Esophagus squamous epithelium (tissue), 5 donors: ENCODE measurements at regions not wholly inside any gene's neighbourhood (a gene's known extent, or its start where the extent isn't known, plus 50 kb on each side); places are given as distances from the start of the nearest gene placed in this dataset.

Experiments
- DNase-seq: peaks from one replicate; lab custom pipeline; 2025; lab: John Stamatoyannopoulos, UW
- H3K27ac ChIP-seq, 4 donors: fragments of 200-600 bp; sonication (generic); one replicate each; pipeline ENCODE4 v1.5.1; 2016 to 2019; ENCODE audit warnings: mild to moderate bottlenecking in 1 of 4
- H3K27me3 ChIP-seq, 4 donors: fragments of 200-600 bp; sonication (generic); 1 replicate in 3 of 4; 2 replicates in 1 of 4; pipeline versions ENCODE4 v1.5.1 to v1.6.0; 2017 to 2021; ENCODE audit warnings: antibody characterized with exemption in 1 of 4
- H3K36me3 ChIP-seq, 3 donors: fragments of 200-600 bp; sonication (generic); one replicate each; pipeline ENCODE4 v1.5.1; 2016 to 2019
- H3K4me1 ChIP-seq, 3 donors: fragments of 200-600 bp; sonication (generic); one replicate each; pipeline ENCODE4 v1.5.1; 2017 to 2019
- H3K4me3 ChIP-seq, 4 donors: fragments of 200-600 bp; sonication (generic); 1 replicate in 3 of 4; 2 replicates in 1 of 4; pipeline ENCODE4 v1.5.1; 2016 to 2019; ENCODE audit warnings: mild to moderate bottlenecking in 2 of 4, moderate library complexity in 1 of 4
- H3K9me3 ChIP-seq, 3 donors: fragments of 200-600 bp; sonication (generic); one replicate each; pipeline ENCODE4 v1.5.1; 2016 to 2019
- POLR2A ChIP-seq, 4 donors: fragments of 450-650 bp; IDR thresholded peaks; one replicate each; pipeline ENCODE4 v1.6.1; 2017; ENCODE audit warnings: antibody characterized with exemption in 4 of 4, mild to moderate bottlenecking in 4 of 4, moderate library complexity in 3 of 4
- WGBS, 2 donors: methylation state at CpG; one replicate each; pipeline ENCODE4 v1.1.5; 2018; 5-methylcytosine and 5-hydroxymethylcytosine counted together
- intact Hi-C: fragments of 100-400 bp; cut with DNase I; formaldehyde crosslinking; loops from one replicate; pipeline ENCODE4 v1.15.0; 2022
- TF ChIP-seq, protein P1 (sequence below), 6 experiments: fragments of 450-650 bp in 4 of 6; fragments of 200-600 bp in 2 of 6; sonication (generic) in 2 of 6; IDR thresholded peaks; one replicate each; pipeline ENCODE4 v1.5.1; 2016 to 2019; ENCODE audit warnings: antibody characterized with exemption in 6 of 6, mild to moderate bottlenecking in 4 of 6, moderate library complexity in 4 of 6
- donor health status: DM: yes; HTN: yes; CAD: no.

DNA sequence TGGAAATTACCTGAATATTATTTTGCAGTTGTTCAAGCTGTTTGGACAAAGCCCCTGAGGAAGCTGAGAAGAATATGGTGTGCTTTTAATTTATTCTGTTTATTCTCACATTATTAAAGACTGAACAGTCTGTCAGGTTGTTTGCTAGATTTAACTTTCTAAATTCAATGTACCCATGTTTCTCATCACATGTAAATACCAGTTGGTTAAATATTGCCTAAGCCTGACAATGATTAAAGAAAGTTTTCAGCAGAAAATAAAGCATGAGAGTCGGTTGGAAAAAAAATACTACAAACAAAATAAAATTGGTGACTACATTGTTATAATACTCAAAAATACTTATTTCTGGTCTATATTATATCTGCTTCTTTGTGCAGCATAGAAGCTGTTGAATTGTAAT, 1974.7 kb downstream of the ARAP2 start:
- no peak for DNase-seq
- H3K27ac ChIP-seq = no peak overlapping the region
- TF ChIP-seq POLR2A (IDR thresholded peaks at IDR 0.05) = no peak
- TF ChIP-seq, protein P1, sequence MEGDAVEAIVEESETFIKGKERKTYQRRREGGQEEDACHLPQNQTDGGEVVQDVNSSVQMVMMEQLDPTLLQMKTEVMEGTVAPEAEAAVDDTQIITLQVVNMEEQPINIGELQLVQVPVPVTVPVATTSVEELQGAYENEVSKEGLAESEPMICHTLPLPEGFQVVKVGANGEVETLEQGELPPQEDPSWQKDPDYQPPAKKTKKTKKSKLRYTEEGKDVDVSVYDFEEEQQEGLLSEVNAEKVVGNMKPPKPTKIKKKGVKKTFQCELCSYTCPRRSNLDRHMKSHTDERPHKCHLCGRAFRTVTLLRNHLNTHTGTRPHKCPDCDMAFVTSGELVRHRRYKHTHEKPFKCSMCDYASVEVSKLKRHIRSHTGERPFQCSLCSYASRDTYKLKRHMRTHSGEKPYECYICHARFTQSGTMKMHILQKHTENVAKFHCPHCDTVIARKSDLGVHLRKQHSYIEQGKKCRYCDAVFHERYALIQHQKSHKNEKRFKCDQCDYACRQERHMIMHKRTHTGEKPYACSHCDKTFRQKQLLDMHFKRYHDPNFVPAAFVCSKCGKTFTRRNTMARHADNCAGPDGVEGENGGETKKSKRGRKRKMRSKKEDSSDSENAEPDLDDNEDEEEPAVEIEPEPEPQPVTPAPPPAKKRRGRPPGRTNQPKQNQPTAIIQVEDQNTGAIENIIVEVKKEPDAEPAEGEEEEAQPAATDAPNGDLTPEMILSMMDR (IDR thresholded peaks at IDR 0.05) = no peak
- H3K9me3 ChIP-seq = no peaks in the 10 kb centered on the region
- intact Hi-C loops = no loop called here
- no peaks in the 10 kb centered on the region for H3K4me1 ChIP-seq
- WGBS, 2 donors = 47 to 63% methylated on average over 1 of the region's 1 CpG
- H3K27me3 ChIP-seq = no peaks in the 10 kb centered on the region
- H3K4me3 ChIP-seq = no peak overlapping the region
- no peaks in the 10 kb centered on the region for H3K36me3 ChIP-seq

DNA sequence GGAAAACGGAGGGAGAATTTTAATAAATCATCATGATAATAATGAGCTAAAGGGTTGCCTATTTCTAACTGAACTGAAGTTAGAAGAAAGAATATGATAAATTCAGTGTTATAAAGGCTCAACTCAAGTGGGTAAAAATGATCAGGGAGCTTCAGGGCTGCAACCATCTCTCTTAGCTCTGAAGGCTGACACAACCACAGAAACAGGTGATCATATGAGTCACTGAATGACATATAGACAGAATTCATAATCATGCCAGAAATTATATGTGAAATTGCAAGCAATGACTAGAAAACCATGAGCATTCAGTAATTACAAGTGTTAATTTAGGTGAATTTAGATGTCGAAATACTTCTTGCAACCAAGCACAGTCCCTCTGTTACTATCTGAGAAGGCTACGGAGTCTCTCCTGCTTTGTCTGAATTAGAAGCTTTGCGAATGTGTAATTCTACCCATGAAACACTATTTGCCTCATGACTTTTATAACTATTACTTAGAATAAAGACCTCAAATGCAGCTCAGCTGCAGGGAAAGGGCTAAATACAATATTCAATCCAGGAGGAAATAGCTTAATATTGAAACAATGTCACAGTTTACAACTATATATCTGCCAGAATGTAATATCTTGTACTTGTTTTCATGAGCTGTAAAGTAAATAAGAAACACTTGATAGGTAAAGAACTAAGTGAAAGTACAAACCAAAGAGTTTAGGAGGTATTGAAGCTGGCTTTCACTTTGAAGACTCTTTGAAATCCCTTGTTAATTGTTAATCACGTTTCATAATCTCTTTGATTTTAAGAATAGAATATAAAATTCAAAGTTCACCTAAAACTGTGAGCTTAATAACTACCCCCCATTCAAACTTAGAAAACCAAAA, 1972.6 kb downstream of the ARAP2 start:
- no peak overlapping the region for H3K27ac ChIP-seq
- H3K9me3 ChIP-seq = no peaks in the 10 kb centered on the region
- no peaks in the 10 kb centered on the region for H3K4me1 ChIP-seq
- WGBS, 2 donors = 68 to 77% methylated on average over 5 of the region's 5 CpGs
- intact Hi-C loops = no loop called here
- H3K27me3 ChIP-seq = no peaks in the 10 kb centered on the region
- no peaks in the 10 kb centered on the region for H3K36me3 ChIP-seq
- no peak for DNase-seq
- no peak overlapping the region for H3K4me3 ChIP-seq
- no peak for TF ChIP-seq POLR2A (IDR thresholded peaks at IDR 0.05)
- TF ChIP-seq, protein P1 (IDR thresholded peaks at IDR 0.05) = no peak

DNA sequence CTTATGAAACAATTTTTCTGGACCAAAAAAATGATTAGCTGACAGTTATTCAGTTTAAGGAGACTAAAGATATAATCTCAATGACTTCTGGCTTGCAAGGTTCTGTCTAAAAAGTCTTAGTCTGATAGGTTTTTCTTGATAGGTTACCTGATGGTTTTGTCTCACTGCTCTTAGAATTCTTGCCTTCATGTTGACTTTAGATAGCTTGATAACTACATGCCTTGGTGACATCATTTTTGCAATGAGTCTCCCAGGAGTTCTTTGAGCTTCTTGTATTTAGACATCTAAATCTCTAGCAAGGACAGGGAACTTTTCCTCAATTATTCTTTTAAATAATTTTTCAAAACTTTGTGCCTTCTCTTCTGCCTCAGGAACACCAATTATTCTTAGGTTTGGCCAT, 1965.3 kb downstream of the ARAP2 start:
- no peak overlapping the region for H3K4me3 ChIP-seq
- no peaks in the 10 kb centered on the region for H3K27me3 ChIP-seq
- no peaks in the 10 kb centered on the region for H3K4me1 ChIP-seq
- TF ChIP-seq, protein P1 (IDR thresholded peaks at IDR 0.05) = no peak
- TF ChIP-seq POLR2A (IDR thresholded peaks at IDR 0.05) = no peak
- DNase-seq = no peak
- intact Hi-C loops = no loop called here
- H3K36me3 ChIP-seq = no peaks in the 10 kb centered on the region
- H3K9me3 ChIP-seq = no peaks in the 10 kb centered on the region
- H3K27ac ChIP-seq = no peak overlapping the region

DNA sequence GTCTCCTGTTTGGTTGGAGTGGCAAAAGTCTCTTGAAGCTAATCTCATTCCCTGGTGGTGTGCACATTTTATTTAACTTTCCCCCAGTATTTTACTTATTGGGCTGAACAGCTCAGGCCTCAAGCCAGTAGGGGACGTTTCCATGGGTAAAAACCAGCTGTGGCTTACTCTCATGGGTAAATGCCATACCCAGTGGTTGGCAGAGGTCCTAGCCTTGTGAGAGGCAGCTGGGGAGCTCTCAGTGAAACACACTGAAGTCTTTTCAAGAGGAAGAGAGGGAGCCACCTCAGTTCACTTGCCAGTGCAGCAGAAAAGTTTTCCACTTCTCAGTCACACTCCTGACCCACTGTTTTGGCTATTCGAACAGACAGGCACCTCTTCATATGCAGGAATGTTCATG, 1964.2 kb downstream of the ARAP2 start:
- Histone ChIP-seq H3K27me3 (no peaks in the 10 kb centered on the region), H3K9me3 (no peaks in the 10 kb centered on the region), H3K27ac (no peak overlapping the region), H3K36me3 (no peaks in the 10 kb centered on the region), H3K4me3 (no peak overlapping the region), H3K4me1 (no peaks in the 10 kb centered on the region)
- 54% methylated on average over 2 of the region's 2 CpGs; no CpG with 5 or more reads in 1 of the 2 donors for WGBS, 2 donors
- DNase-seq = no peak
- no peak for TF ChIP-seq POLR2A (IDR thresholded peaks at IDR 0.05)
- TF ChIP-seq, protein P1 (IDR thresholded peaks at IDR 0.05) = no peak
- intact Hi-C loops = no loop called here

DNA sequence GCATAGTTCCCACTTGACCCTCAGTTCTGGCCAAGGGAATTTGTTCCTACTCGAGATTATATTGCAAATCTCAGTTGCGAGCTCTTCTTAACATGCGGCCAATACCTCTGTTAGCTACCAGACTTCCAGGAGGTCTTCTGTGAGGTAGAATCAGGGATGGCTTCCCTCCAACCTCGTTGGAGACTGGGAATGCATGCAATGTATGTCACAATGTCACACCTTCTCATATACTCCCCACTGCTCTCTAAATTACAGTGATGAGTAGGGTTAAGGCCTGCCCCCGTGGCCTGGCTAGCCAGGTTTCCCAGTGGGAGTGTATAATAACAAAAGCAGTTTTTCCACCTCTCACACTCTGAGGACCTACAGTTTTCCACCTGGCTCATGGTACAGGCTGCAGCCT, 1962.5 kb downstream of the ARAP2 start:
- intact Hi-C loops = no loop called here
- Histone ChIP-seq H3K36me3 (no peaks in the 10 kb centered on the region), H3K4me1 (no peaks in the 10 kb centered on the region), H3K4me3 (no peak overlapping the region), H3K27me3 (no peaks in the 10 kb centered on the region), H3K27ac (no peak overlapping the region), H3K9me3 (no peaks in the 10 kb centered on the region)
- no peak for DNase-seq
- TF ChIP-seq, protein P1 (IDR thresholded peaks at IDR 0.05) = no peak
- no peak for TF ChIP-seq POLR2A (IDR thresholded peaks at IDR 0.05)
- 59 to 61% methylated on average over 5 of the region's 5 CpGs for WGBS, 2 donors
